PFSK-1 (cell line): ENCODE measurements at regions not wholly inside any gene's neighbourhood (a gene's known extent, or its start where the extent isn't known, plus 50 kb on each side); places are given as distances from the start of the nearest gene placed in this dataset.

Experiments
- FOXP2 ChIP-seq: optimal IDR thresholded peaks from 2 replicates; pipeline ENCODE3; 2011; ENCODE audit warnings: borderline replicate concordance, control low read depth, inconsistent platforms; ENCODE audit not compliant: insufficient read depth; ENCODE audit errors: extremely low read length, extremely low read depth
- POLR2AphosphoS5 ChIP-seq: IDR thresholded peaks from 2 replicates; pipeline ENCODE4 v1.6.1; 2012; ENCODE audit warnings: low read depth, mild to moderate bottlenecking, control low read depth, low read length, moderate library complexity
- SIN3A ChIP-seq: IDR thresholded peaks from 2 replicates; pipeline ENCODE4 v1.6.1; 2012; ENCODE audit warnings: mild to moderate bottlenecking, low read length, moderate library complexity, borderline replicate concordance; ENCODE audit not compliant: insufficient read depth
- TAF1 ChIP-seq: IDR thresholded peaks from 2 replicates; pipeline ENCODE4 v1.6.1; 2012; ENCODE audit warnings: low read length, control low read depth, borderline replicate concordance; ENCODE audit not compliant: insufficient read depth
- TF ChIP-seq, protein P1 (sequence below), 2 experiments: IDR thresholded peaks; 2 replicates each; pipeline versions ENCODE4 v1.6.1 to v1.8.0; 2011 to 2012; ENCODE audit warnings: low read depth in 2 of 2, low read length in 2 of 2, control low read depth in 1 of 2, inconsistent platforms in 1 of 2, mild to moderate bottlenecking in 1 of 2, moderate library complexity in 1 of 2; ENCODE audit not compliant: insufficient read depth in 1 of 2

DNA sequence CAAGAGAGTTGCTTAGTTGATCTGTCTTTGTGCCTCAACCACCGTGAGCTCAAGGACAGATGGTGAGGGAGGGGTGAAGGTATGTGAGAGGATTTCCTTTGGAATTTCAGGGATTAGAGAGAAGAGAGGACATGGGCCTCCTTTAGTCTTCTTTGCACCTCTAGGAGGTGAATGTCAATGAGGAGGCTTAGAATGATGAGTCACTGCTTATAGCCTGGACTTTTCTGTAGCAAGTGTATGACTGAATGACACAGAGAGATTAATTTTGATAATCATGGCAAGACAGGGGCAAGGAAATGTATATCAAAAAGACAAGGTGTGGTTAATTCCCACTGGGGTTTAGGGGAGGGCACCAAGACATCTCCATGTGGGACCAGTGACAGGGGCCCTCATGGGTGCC, 947.3 kb upstream of the TENM4 start:
- no peak for TF ChIP-seq SIN3A
- TF ChIP-seq POLR2AphosphoS5 = no peak
- TF ChIP-seq, protein P1, sequence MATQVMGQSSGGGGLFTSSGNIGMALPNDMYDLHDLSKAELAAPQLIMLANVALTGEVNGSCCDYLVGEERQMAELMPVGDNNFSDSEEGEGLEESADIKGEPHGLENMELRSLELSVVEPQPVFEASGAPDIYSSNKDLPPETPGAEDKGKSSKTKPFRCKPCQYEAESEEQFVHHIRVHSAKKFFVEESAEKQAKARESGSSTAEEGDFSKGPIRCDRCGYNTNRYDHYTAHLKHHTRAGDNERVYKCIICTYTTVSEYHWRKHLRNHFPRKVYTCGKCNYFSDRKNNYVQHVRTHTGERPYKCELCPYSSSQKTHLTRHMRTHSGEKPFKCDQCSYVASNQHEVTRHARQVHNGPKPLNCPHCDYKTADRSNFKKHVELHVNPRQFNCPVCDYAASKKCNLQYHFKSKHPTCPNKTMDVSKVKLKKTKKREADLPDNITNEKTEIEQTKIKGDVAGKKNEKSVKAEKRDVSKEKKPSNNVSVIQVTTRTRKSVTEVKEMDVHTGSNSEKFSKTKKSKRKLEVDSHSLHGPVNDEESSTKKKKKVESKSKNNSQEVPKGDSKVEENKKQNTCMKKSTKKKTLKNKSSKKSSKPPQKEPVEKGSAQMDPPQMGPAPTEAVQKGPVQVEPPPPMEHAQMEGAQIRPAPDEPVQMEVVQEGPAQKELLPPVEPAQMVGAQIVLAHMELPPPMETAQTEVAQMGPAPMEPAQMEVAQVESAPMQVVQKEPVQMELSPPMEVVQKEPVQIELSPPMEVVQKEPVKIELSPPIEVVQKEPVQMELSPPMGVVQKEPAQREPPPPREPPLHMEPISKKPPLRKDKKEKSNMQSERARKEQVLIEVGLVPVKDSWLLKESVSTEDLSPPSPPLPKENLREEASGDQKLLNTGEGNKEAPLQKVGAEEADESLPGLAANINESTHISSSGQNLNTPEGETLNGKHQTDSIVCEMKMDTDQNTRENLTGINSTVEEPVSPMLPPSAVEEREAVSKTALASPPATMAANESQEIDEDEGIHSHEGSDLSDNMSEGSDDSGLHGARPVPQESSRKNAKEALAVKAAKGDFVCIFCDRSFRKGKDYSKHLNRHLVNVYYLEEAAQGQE (IDR thresholded peaks at IDR 0.05; ENCODE audit: insufficient read depth in 1 of 2, low read depth in 2 of 2, low read length in 2 of 2) = no peak
- no peak for TF ChIP-seq TAF1
- TF ChIP-seq FOXP2 = no peak

DNA sequence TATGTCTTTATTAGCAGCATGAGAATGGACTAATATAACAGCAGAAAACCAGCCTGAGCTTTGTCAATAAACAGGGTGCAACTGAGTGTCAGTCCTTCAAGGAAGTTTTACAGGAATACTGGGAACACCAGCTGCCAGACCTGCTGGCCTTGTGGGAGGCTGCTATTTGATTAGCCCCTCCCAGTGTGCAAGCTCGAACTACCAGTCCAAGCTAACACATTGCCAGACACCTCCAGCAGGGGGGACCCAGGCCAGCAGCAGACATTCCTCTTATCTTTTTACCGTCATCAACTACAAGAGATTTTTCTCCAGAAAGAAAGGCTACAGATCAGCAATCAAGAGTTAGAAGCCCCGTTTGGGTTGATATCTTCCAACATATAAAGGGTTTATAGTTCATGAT, 942.8 kb upstream of the TENM4 start:
- TF ChIP-seq TAF1 = no peak
- TF ChIP-seq, protein P1 (IDR thresholded peaks at IDR 0.05; ENCODE audit: insufficient read depth in 1 of 2, low read depth in 2 of 2, low read length in 2 of 2) = no peak
- TF ChIP-seq SIN3A = no peak

DNA sequence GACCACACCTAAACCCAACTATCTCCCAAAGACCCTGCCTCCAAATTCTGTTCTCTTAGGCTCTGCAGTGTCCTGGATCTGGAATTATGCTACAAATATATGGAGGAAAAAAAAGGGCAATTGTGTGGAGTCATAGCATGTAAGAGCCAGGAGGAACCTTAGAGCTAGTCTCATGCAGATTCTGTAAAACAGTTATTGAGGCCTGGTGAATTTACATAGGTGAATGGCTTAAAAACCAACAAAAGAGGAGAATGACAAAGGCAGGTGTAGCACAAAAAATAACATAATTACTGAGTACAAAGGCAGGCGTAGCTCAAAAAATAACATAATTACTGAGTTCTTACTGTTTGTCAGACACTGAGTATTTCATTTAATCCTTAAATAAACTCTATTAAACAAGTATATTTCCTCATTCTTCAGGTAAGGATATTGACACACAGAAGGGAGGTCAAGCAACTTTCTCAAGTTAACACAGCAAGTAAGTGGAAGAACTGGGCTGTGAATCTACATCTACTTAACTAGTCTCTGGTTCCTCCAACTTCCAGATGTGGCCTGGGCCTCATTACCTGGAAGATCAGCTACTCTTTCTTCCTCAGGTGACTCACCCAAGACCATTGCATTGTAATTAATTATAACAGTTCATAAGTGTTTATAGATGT, 938.9 kb upstream of the TENM4 start:
- TF ChIP-seq FOXP2 (no peak), SIN3A (no peak), POLR2AphosphoS5 (no peak), TAF1 (no peak)
- TF ChIP-seq, protein P1 (IDR thresholded peaks at IDR 0.05; ENCODE audit: insufficient read depth in 1 of 2, low read depth in 2 of 2, low read length in 2 of 2) = no peak

DNA sequence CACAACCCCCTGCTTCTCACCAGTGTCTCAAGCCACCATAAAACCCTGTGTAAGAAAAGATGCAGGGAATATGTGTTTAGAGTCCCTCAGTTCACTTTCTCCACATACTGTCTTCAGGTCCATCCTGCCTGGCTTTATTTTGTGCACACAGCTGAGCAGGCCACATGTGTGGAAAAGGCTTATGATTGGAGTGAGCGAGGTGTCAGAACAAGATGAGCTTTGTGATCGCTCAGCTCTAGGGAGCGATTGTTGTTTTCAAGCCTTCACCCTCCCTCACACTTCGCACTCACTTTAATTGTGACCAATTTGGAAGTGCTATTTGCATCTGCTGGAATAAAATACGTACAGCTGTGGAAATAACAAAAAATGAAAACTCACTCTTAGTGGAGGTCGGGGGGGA, 931.1 kb upstream of the TENM4 start:
- TF ChIP-seq POLR2AphosphoS5 (no peak), TAF1 (no peak)
- TF ChIP-seq, protein P1 (IDR thresholded peaks at IDR 0.05; ENCODE audit: insufficient read depth in 1 of 2, low read depth in 2 of 2, low read length in 2 of 2) = no peak

DNA sequence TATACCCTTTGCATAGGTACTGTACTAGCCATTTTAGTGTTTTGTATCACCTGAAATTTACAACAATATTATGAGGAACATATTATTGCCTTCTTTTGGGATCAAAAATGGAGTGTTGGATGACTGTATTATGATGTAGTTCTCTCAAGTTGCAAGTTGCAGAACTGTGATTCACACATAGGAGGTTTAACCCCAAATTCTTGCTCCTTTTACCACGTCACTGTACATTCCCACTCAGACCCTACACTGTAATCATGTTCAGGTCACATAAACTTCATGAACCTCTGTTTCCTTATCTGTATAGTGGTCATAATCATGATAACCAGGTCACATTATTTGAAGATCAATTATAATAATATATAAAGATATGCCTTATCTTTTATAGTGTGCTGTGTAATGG, 925.1 kb upstream of the TENM4 start:
- TF ChIP-seq, protein P1 (IDR thresholded peaks at IDR 0.05; ENCODE audit: insufficient read depth in 1 of 2, low read depth in 2 of 2, low read length in 2 of 2) = no peak
- TF ChIP-seq TAF1 = no peak
- TF ChIP-seq FOXP2 = no peak
- no peak for TF ChIP-seq POLR2AphosphoS5
- no peak for TF ChIP-seq SIN3A
